ENCODE measurements at regions not wholly inside any gene's neighbourhood (a gene's known extent, or its start where the extent isn't known, plus 50 kb on each side); places are given as distances from the start of the nearest gene placed in this dataset.
"Not testable (repeated sequence)": the region's sequence is repeated elsewhere in the genome, so short reads cannot be mapped to it uniquely, and the experiment has no call there.

DNA sequence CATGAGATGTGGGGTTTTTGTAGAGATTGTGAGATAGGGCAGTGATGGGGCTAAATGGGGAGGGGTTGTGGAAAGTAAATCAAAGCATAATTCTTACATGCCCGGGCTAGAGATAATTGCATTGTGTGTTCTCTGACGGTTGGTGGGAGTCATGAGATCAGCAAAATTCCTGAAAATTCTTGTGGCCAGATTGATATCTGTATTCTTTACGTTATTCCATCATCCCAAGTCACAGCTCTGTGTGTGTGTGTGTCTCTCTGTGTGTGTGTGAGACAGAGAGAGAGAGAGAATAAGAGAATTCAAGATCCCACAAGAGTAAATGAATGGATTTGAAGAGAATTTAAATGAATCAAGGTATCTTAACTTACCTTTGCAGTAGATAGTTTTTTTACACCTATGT, 138.6 kb upstream of the ARHGAP20 start:
- TF ChIP-seq, protein P1, sequence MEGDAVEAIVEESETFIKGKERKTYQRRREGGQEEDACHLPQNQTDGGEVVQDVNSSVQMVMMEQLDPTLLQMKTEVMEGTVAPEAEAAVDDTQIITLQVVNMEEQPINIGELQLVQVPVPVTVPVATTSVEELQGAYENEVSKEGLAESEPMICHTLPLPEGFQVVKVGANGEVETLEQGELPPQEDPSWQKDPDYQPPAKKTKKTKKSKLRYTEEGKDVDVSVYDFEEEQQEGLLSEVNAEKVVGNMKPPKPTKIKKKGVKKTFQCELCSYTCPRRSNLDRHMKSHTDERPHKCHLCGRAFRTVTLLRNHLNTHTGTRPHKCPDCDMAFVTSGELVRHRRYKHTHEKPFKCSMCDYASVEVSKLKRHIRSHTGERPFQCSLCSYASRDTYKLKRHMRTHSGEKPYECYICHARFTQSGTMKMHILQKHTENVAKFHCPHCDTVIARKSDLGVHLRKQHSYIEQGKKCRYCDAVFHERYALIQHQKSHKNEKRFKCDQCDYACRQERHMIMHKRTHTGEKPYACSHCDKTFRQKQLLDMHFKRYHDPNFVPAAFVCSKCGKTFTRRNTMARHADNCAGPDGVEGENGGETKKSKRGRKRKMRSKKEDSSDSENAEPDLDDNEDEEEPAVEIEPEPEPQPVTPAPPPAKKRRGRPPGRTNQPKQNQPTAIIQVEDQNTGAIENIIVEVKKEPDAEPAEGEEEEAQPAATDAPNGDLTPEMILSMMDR (conservative IDR thresholded peaks at IDR 0.05; ENCODE audit: low read depth, low read length): no peak
- no peak for DNase-seq (ENCODE audit: low read depth)
- H3K4me3 ChIP-seq (ENCODE audit: low read length): no peak overlapping the region

DNA sequence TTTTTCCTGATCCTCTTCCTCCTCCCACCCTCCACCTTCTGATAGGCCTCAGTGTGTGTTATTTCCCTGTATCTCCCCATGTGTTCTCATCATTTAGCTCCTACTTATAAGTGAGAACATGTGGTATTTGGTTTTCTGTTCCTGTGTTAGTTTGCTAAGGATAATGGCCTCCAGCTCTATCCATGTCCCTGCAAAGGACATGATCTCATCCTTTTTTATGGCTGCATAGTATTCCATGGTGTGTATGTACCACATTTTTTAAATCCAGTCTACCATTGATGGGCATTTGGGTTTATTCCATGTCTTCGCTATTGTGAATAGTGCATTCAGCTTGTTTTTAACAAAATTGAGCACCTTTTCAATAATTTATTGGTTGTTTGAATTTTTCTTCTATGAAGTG, 130.8 kb upstream of the ARHGAP20 start:
- H3K4me3 ChIP-seq (ENCODE audit: low read length); DNase-seq (ENCODE audit: low read depth): not testable (repeated sequence)

DNA sequence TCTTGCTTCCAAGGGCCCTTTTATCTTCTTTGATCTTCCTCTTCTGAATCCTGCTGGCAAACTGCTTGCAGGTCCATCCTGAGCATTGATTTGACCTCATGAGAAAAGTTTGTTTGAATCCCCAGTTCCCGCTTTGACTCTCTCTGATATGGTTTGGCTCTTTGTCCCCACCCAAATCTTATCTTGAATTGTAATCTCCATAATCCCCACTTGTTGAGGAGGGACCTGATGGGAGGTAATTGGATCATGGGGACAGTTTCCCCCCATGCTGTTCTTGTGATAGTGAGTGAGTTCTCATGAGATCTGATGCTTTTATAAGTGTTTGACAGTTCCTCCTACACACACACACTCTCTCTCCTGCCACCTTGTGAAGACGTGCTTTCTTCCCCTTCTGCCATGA, 126.6 kb upstream of the ARHGAP20 start:
- TF ChIP-seq, protein P1 (conservative IDR thresholded peaks at IDR 0.05; ENCODE audit: low read depth, low read length): no peak
- DNase-seq (ENCODE audit: low read depth): no peak
- H3K4me3 ChIP-seq (ENCODE audit: low read length): no peak overlapping the region

DNA sequence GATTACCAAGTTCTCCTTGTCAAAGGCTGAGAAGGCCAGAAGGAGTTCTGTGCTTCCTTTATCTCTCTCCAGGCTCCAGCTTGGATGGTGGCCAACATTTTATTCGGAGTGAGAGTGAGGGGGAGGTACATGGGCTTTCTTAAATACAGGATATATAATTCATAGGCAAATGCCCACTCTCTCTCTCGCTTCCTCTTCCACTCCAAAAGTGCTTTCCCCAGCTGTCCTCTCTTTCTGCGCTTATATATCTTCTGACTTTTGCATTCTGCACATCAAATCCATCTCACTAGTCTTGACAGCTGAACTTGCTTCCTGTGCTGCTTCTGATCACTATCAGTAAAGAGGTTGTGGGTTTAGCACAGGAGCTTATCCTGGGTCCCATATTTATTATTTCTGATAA, 125.4 kb upstream of the ARHGAP20 start:
- DNase-seq (ENCODE audit: low read depth): no peak
- no peak overlapping the region for H3K4me3 ChIP-seq (ENCODE audit: low read length)
- TF ChIP-seq, protein P1 (conservative IDR thresholded peaks at IDR 0.05; ENCODE audit: low read depth, low read length): no peak

DNA sequence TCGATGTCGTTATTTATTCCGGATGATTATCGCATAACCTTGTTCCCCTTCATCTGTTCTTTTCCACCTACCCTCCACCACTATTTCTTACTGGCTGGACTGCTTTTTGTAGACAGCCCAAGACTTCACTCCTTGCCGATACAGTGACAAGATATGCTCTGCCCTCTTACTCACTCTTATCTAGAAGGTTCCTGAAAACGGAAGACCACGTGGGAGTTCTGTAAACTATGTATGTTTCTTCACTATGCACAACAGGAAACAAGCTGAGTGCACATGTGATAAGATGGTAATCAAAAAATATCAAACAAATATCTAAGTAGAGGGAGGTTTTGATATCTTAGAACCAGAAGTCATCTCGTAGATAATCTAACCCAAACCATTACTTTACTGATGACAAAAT, 122.9 kb upstream of the ARHGAP20 start:
- no peak for DNase-seq (ENCODE audit: low read depth)
- TF ChIP-seq, protein P1 (conservative IDR thresholded peaks at IDR 0.05; ENCODE audit: low read depth, low read length): no peak
- no peak overlapping the region for H3K4me3 ChIP-seq (ENCODE audit: low read length)

DNA sequence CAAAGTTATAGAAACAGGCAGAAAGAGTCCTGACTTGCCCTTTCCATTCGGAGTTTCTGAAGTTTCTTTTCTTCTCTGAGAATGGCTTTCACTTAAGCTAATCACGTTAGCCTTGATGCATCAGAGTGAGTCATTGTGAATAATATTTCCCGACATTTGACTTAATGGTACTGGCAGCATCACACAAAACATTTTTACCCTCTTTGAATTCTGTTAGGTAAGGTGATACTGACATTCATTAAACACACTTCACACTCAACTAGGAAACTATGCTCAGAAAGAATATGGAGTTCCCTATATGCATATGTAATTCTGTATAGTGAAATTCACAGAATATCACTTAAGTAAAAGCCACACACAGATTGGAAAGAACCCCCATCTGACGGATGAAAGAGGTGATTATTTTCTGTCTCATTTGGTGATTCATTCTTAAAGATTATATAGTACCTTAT, 120.8 kb upstream of the ARHGAP20 start:
- DNase-seq (ENCODE audit: low read depth): no peak
- TF ChIP-seq, protein P1 (conservative IDR thresholded peaks at IDR 0.05; ENCODE audit: low read depth, low read length): no peak
- no peak overlapping the region for H3K4me3 ChIP-seq (ENCODE audit: low read length)

DNA sequence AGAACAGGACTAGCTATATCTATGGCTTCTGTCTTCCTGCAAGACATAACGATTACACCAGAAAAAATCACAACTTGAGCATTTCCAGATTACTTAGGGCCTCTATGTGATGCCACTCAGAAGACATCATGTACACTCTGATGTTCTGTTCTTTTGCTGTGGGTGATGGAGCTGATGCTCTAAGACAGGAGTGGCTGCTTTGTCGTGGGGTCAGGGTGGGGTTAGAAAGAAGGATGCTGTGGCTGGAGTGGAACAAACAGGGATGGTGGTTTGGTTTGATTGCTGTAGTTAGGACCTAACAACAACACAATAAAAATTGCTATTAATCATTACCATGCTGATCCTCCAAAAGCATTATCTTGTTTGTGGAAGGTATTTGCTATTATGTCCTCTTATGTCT, 120.3 kb upstream of the ARHGAP20 start:
- DNase-seq (ENCODE audit: low read depth): no peak
- no peak overlapping the region for H3K4me3 ChIP-seq (ENCODE audit: low read length)
- TF ChIP-seq, protein P1 (conservative IDR thresholded peaks at IDR 0.05; ENCODE audit: low read depth, low read length): no peak

DNA sequence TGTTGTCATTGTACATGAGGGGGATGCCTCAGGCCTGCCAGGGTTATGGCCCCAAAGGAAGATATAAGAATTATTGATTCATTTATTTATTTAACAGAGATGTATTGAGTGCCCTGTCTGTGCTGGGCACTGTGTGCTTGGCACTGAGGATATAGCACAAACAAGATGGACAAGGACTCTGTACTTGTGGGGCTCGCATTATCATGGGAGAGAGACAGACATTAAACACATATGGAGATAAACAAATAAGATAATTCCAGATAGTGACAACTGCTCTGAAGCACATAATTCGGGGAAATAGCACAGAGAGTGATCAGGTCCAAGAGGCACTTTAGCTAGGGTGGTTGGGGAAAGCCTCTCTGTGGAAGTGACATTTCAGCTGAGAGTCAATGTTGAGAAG, 119.8 kb upstream of the ARHGAP20 start:
- DNase-seq (ENCODE audit: low read depth): no peak
- TF ChIP-seq, protein P1 (conservative IDR thresholded peaks at IDR 0.05; ENCODE audit: low read depth, low read length): no peak
- H3K4me3 ChIP-seq (ENCODE audit: low read length): no peak overlapping the region
